GM21529 (cell line): ENCODE measurements at regions not wholly inside any gene's neighbourhood (a gene's known extent, or its start where the extent isn't known, plus 50 kb on each side); places are given as distances from the start of the nearest gene placed in this dataset.
"Not testable (repeated sequence)": the region's sequence is repeated elsewhere in the genome, so short reads cannot be mapped to it uniquely, and the experiment has no call there.

Experiments used
- ATAC-seq: cut with Tn5 transposase; IDR thresholded peaks from one replicate; pipeline ENCODE4 v1.9.1; 2021; ENCODE audit not compliant: unreplicated experiment

GRCh38 chr4:116342143-116342542 is 743.2 kb downstream of the TRAM1L1 start:
- ATAC-seq = no peak

- no peak for ATAC-seq
Observed at GRCh38 chr4:116332508-116332907, 752.9 kb downstream of the TRAM1L1 start.

- ATAC-seq = no peak
Observed at GRCh38 chr4:116328261-116328860, 757.0 kb downstream of the TRAM1L1 start.

- ATAC-seq = no peak
Observed at GRCh38 chr4:116323606-116324005, 761.8 kb downstream of the TRAM1L1 start.

- no peak for ATAC-seq
Observed at GRCh38 chr4:116321471-116321870, 763.9 kb downstream of the TRAM1L1 start.

- no peak for ATAC-seq
Observed at GRCh38 chr4:116320859-116321258, 764.5 kb downstream of the TRAM1L1 start.

GRCh38 chr4:116303736-116304188 is 781.6 kb downstream of the TRAM1L1 start:
- ATAC-seq = no peak

- no peak for ATAC-seq
Observed at GRCh38 chr4:116302990-116303735, 782.2 kb downstream of the TRAM1L1 start.

GRCh38 chr4:116275006-116275405 is 810.4 kb downstream of the TRAM1L1 start:
- ATAC-seq = no peak

GRCh38 chr4:116272336-116272735 is 813.0 kb downstream of the TRAM1L1 start:
- no peak for ATAC-seq

GRCh38 chr4:116260931-116261330 is 824.4 kb downstream of the TRAM1L1 start:
- not testable (repeated sequence) for ATAC-seq

- no peak for ATAC-seq
Observed at GRCh38 chr4:116244771-116245170, 840.6 kb downstream of the TRAM1L1 start.

- no peak for ATAC-seq
Observed at GRCh38 chr4:116243431-116243830, 841.9 kb downstream of the TRAM1L1 start.

GRCh38 chr4:116233971-116234370 is 851.4 kb downstream of the TRAM1L1 start:
- ATAC-seq = no peak

- ATAC-seq = not testable (repeated sequence)
Observed at GRCh38 chr4:116231999-116232398, 853.4 kb downstream of the TRAM1L1 start.

- ATAC-seq = no peak
Observed at GRCh38 chr4:116229420-116229819, 856.0 kb downstream of the TRAM1L1 start.

- ATAC-seq = no peak
Observed at GRCh38 chr4:116223040-116223732, 862.2 kb downstream of the TRAM1L1 start.

GRCh38 chr4:116217781-116218180 is 867.6 kb downstream of the TRAM1L1 start:
- ATAC-seq = no peak

GRCh38 chr4:116215622-116216021 is 869.8 kb downstream of the TRAM1L1 start:
- ATAC-seq = no peak

- no peak for ATAC-seq
Observed at GRCh38 chr4:116202524-116202923, 882.9 kb downstream of the TRAM1L1 start.

- no peak for ATAC-seq
Observed at GRCh38 chr4:116197317-116197809, 888.0 kb downstream of the TRAM1L1 start.

GRCh38 chr4:116183241-116183640 is 902.1 kb downstream of the TRAM1L1 start:
- ATAC-seq = no peak
